ENCODE measurements at regions not wholly inside any gene's neighbourhood (a gene's known extent, or its start where the extent isn't known, plus 50 kb on each side); places are given as distances from the start of the nearest gene placed in this dataset.

DNA sequence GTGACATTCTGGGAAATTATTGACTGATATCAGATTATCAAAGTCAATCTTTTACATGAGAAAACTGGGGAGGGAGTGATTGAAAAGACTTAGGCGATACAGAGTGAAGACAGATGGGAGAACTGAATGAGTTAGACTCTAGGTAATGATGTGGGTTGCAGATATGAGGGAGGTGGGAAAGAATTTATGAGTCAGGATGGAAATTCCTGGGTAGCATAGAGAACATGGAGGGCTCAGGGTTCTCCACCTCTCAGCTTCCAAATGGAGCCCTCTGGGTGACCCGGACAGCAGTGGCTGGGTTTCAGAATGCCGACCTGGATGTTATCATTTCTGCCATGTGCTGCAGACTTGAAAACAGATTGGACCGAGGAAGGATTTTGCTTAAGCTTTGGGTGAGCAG lies 75.4 kb upstream of the SHB start:
- no peaks in the 10 kb centered on the region for H3K4me1 ChIP-seq (ENCODE audit: insufficient read depth, low read length)
- H3K4me2 ChIP-seq (ENCODE audit: low read depth, low read length) = no peak overlapping the region
- TF ChIP-seq STAT6 (CRISPR knock-in tag; IDR thresholded peaks at IDR 0.05; ENCODE audit: borderline replicate concordance) (no peak), ZBTB40 (IDR thresholded peaks at IDR 0.05) (no peak), ZBTB40 (CRISPR knock-in tag; IDR thresholded peaks at IDR 0.05) (no peak), KDM3A (CRISPR knock-in tag; IDR thresholded peaks at IDR 0.05; ENCODE audit: low read depth) (no peak), ZNF329 (CRISPR knock-in tag; IDR thresholded peaks at IDR 0.05; ENCODE audit: low read depth) (no peak)
- DNase-seq (ENCODE audit: low spot score) (no peak), FAIRE-seq (no peak), ATAC-seq (no peak)
- intact Hi-C loops (cut with micrococcal nuclease; ENCODE audit: unreplicated experiment) = loop anchor here (5.0 kb wide), 1 partner anchor 1357 kb away; no protein-coding TSS in a partner anchor
- CTCF ChIA-PET (ENCODE audit: low intra/inter-chr PET ratio, low total read pairs) = no interaction called here
- H3K4me3 ChIP-seq (replicated peaks in 1 of 3; ENCODE audit: insufficient read depth in 1 of 3, low read depth in 2 of 3, low read length in 3 of 3) = no peak overlapping the region
- no peak overlapping the region for H3K27ac ChIP-seq (ENCODE audit: extremely low read length, insufficient read depth, low read length)
- H3K27me3 ChIP-seq (ENCODE audit: control insufficient read depth in 1 of 2, insufficient read depth in 2 of 2, low read length in 2 of 2) = peaks cover 1 to 33% of the 10 kb centered on the region in 2 experiments; a peak in 3 of 5 replicates
- in situ Hi-C loops (cut with HindIII; ENCODE audit: extremely low pct_ligation_motif_present, low pct_unique_long_range_greater_than_20kb) = no loop called here
- 8% methylated on average over 2 of the region's 4 CpGs for WGBS (ENCODE audit: low lambda C conversion rate)
- H3K9me3 ChIP-seq (ENCODE audit: low read length) = no peaks in the 10 kb centered on the region
- H3K9ac ChIP-seq (ENCODE audit: insufficient read depth, low read depth, low read length) = no peak overlapping the region
- H3K79me2 ChIP-seq (ENCODE audit: insufficient read depth, low read length) = no peaks in the 10 kb centered on the region
- POLR2A ChIA-PET = no interaction called here
- H2AFZ ChIP-seq (ENCODE audit: low read length) = no peak overlapping the region
- no peaks in the 10 kb centered on the region for H4K20me1 ChIP-seq (ENCODE audit: insufficient read depth, low read length)
- BruUV-seq (replicated peaks) = no TSS peak
- no peaks in the 10 kb centered on the region for H3K36me3 ChIP-seq (replicated peaks in 1 of 2; ENCODE audit: control insufficient read depth in 1 of 2, insufficient read depth in 2 of 2, low read length in 2 of 2)
